Pancreas (tissue), 10 donors: ENCODE measurements at regions not wholly inside any gene's neighbourhood (a gene's known extent, or its start where the extent isn't known, plus 50 kb on each side); places are given as distances from the start of the nearest gene placed in this dataset.

ENCODE experiments used
- ATAC-seq, 4 donors: fragments of 200-7000 bp; cut with Tn5 transposase; one replicate each; pipeline versions ENCODE4 v1.8.0 to v1.9.1; 2020; ENCODE audit warnings: mild to moderate bottlenecking in 4 of 4, moderate library complexity in 4 of 4
- DNase-seq, 6 donors: peaks; one replicate each; pipeline ENCODE4 v3.0.0-alpha.2; 2020
- FAIRE-seq: peaks from 2 replicates; lab custom pipeline; 2012; peaks lifted over from hg19 to GRCh38; lab: Jason Lieb, UNC
- H3K27ac ChIP-seq, 4 donors: fragments of 200-600 bp; sonication (generic); 1 replicate in 3 of 4; 2 replicates in 1 of 4; pipeline versions ENCODE4 v1.5.0 to v1.8.0; 2020
- H3K27me3 ChIP-seq, 4 donors: fragments of 200-600 bp; one replicate each; pipeline ENCODE4 v1.8.0; 2021
- H3K36me3 ChIP-seq, 3 donors: fragments of 200-600 bp; sonication (generic) in 1 of 3; one replicate each; pipeline versions ENCODE4 v1.5.0 to v1.8.0; 2020 to 2021
- H3K4me1 ChIP-seq, 3 donors: fragments of 200-600 bp; one replicate each; pipeline ENCODE4 v1.8.0; 2021
- H3K4me3 ChIP-seq, 4 donors: fragments of 200-600 bp; sonication (generic) in 2 of 4; one replicate each; pipeline versions ENCODE4 v1.5.0 to v1.8.0; 2020 to 2021
- H3K9me3 ChIP-seq, 4 donors: fragments of 200-600 bp; one replicate each; pipeline ENCODE4 v1.8.0; 2021
- CTCF ChIP-seq, 4 donors: fragments of 200-600 bp; sonication (generic) in 3 of 4; IDR thresholded peaks; one replicate each; pipeline versions ENCODE4 v1.5.0 to v1.8.0; 2021; ENCODE audit warnings: antibody characterized with exemption in 4 of 4
- WGBS, 2 donors: extraction: QIAGEN DNeasy Blood & Tissue Kit; methylation state at CpG; one replicate each; pipeline ENCODE4 v1.1.7; 2013; 5-methylcytosine and 5-hydroxymethylcytosine counted together
- intact Hi-C, 3 donors: fragments of 100-400 bp; cut with DNase I; formaldehyde crosslinking; loops; one replicate each; pipeline versions ENCODE4 v1.11.1 to v1.14.2; 2022
- donor health status: healthy with polysubstance abuse.
- donor health status: DM: no; HTN: no; CAD: no; lungs with moderate emphysema.
- donor health status: DM: no; HTN: no; CAD: no.
- donor health status: control.
- donor health status: control.
- donor health status: Bipolar disorder and iron deficiency.
- donor health status: DM: yes; HTN: yes; CAD: no.
- donor health status: DM: no; HTN: no; CAD: no.
- donor health status: DM: no; HTN: no; CAD: no.
- donor health status: DM: yes; HTN: yes; CAD: no.

DNA sequence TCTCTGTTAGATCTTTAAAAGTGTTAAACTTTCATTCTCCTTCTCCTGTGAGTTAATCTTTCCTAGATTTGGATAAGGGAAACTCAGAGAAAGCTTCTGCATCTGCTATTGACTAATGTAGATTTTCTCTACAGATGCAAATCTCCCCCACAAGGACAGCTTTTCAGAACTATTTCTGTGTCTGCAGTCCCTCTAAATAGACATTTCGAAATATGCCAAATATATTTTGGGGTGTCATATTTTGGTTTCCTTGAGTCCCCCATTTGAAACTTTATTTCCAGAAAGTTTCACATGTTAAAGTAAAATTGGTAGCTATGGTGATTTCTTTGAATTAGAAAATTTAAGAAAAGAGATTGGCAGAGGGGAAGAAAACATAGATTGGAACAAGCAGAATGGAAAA lies 852.3 kb upstream of the ALCAM start:
- ATAC-seq (no peak), FAIRE-seq (no peak), DNase-seq (no peak)
- Histone ChIP-seq H3K36me3 (no peaks in the 10 kb centered on the region), H3K9me3 (no peaks in the 10 kb centered on the region), H3K4me1 (no peaks in the 10 kb centered on the region), H3K4me3 (no peak overlapping the region), H3K27ac (no peak overlapping the region), H3K27me3 (no peaks in the 10 kb centered on the region)
- intact Hi-C loops: no loop called here
- 51 to 56% methylated on average over 1 of the region's 1 CpG for WGBS, 2 donors
- TF ChIP-seq CTCF (IDR thresholded peaks at IDR 0.05): no peak

DNA sequence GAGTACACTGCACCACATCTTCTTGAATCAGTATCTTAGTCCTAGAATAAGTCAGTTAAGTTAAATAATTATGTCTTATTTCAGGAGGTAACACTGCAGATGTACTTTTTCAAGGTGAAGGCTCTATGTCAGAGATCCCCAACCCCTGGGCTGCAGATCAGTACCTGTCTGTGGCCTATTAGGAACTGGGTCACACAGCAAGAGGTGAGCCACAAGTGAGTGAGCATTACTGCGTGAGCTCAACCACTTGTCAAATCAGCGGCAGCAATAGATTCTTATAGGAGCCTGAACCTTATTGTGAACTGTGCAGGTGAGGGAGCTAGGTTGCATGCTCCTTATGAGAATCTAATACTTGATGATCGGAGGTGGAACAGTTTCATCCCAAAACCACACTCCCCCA lies 851.9 kb upstream of the ALCAM start:
- ATAC-seq (no peak), FAIRE-seq (no peak)

DNA sequence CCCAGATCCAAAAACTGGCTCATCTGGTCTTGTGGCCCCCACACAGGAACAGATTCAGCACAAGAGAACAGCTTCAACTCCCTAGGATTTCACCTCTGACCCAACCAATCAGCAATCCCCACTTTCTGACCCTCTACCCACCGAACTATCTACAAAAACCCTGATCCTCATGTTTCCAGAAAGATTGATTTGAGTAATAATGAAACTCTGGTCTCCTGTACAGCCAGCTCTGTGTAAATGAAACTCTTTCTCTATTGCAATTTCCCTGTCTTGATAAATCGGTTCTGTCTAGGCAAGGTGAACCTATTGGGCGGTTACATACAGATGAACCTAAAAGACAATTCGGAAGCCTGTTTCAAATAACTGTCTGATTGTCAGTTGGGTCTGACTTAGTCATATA lies 847.6 kb upstream of the ALCAM start:
- no peak for DNase-seq
- intact Hi-C loops: no loop called here
- H3K27me3 ChIP-seq: no peaks in the 10 kb centered on the region
- no peak overlapping the region for H3K4me3 ChIP-seq
- FAIRE-seq: no peak
- no peaks in the 10 kb centered on the region for H3K4me1 ChIP-seq
- no peak overlapping the region for H3K27ac ChIP-seq
- no peak for TF ChIP-seq CTCF (IDR thresholded peaks at IDR 0.05)
- H3K9me3 ChIP-seq: no peaks in the 10 kb centered on the region
- H3K36me3 ChIP-seq: no peaks in the 10 kb centered on the region
- WGBS, 2 donors: 27 to 41% methylated on average over 4 of the region's 4 CpGs
- no peak for ATAC-seq

More for the DNA sequence above, 851.9 kb upstream of the ALCAM start:
- Histone ChIP-seq H3K27me3 (no peaks in the 10 kb centered on the region), H3K27ac (no peak overlapping the region), H3K4me1 (no peaks in the 10 kb centered on the region), H3K9me3 (no peaks in the 10 kb centered on the region), H3K4me3 (no peak overlapping the region), H3K36me3 (no peaks in the 10 kb centered on the region)
- 78 to 83% methylated on average over 3 of the region's 3 CpGs for WGBS, 2 donors
- TF ChIP-seq CTCF (IDR thresholded peaks at IDR 0.05): no peak
- intact Hi-C loops: no loop called here
- DNase-seq: no peak

GRCh38 chr3:104519468-104520227 lies 847.1 kb upstream of the ALCAM start:
- FAIRE-seq (no peak), ATAC-seq (no peak), DNase-seq (no peak)
- no peak for TF ChIP-seq CTCF (IDR thresholded peaks at IDR 0.05)
- H3K27ac ChIP-seq: no peak overlapping the region
- H3K4me3 ChIP-seq: no peak overlapping the region
- H3K4me1 ChIP-seq: no peaks in the 10 kb centered on the region
- no peaks in the 10 kb centered on the region for H3K36me3 ChIP-seq
- no peaks in the 10 kb centered on the region for H3K9me3 ChIP-seq
- H3K27me3 ChIP-seq: no peaks in the 10 kb centered on the region
- 29 to 35% methylated on average over 4 of the region's 4 CpGs for WGBS, 2 donors
- intact Hi-C loops: no loop called here

DNA sequence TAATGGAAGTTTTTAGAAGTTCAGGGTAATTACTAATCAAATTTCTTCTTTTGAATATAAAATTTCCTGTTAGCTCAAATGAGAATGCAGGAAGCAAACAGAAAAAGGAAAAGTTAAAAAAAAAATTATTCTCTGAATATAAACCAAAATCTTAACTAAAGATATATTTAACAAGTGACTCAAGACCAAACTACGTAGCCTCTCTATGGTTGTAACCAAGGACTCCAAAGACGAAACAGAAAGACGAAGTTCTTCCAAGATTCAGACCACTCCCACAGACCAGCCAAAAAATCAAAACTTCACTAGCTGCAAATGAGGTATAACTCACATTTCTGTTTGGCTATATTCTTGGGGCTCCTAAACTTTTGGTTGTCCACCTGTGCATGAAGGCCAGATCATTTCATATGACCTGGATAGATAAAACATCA lies 846.5 kb upstream of the ALCAM start:
- no peak overlapping the region for H3K4me3 ChIP-seq
- intact Hi-C loops: no loop called here
- no peaks in the 10 kb centered on the region for H3K4me1 ChIP-seq
- TF ChIP-seq CTCF (IDR thresholded peaks at IDR 0.05): no peak
- H3K27ac ChIP-seq: no peak overlapping the region
- no peak for ATAC-seq
- no peaks in the 10 kb centered on the region for H3K36me3 ChIP-seq
- WGBS, 2 donors: 55 to 77% methylated on average over 3 of the region's 3 CpGs
- DNase-seq: no peak
- no peak for FAIRE-seq
- no peaks in the 10 kb centered on the region for H3K27me3 ChIP-seq
- H3K9me3 ChIP-seq: no peaks in the 10 kb centered on the region
